ENCODE measurements at regions not wholly inside any gene's neighbourhood (a gene's known extent, or its start where the extent isn't known, plus 50 kb on each side); places are given as distances from the start of the nearest gene placed in this dataset.

DNA sequence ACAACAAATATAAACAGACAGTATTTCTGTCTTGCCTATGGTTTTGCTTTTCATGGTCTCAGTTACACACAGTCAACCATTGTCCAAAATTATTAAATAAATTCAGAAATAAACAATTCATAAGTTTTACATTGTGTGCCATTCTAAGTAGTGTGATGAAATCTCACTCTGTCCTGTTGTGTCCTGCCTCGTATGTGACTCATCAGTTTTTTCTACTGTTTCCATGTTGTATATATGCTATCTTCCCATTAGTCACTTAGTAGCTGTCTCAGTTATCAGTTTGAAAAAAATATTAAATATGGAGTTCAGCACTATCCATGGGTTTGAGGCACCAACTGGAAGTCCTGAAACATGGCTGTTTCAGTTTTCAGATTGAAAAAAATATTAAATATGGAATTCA is 282.4 kb upstream of the GRM7 start:
- TF ChIP-seq, protein P1, sequence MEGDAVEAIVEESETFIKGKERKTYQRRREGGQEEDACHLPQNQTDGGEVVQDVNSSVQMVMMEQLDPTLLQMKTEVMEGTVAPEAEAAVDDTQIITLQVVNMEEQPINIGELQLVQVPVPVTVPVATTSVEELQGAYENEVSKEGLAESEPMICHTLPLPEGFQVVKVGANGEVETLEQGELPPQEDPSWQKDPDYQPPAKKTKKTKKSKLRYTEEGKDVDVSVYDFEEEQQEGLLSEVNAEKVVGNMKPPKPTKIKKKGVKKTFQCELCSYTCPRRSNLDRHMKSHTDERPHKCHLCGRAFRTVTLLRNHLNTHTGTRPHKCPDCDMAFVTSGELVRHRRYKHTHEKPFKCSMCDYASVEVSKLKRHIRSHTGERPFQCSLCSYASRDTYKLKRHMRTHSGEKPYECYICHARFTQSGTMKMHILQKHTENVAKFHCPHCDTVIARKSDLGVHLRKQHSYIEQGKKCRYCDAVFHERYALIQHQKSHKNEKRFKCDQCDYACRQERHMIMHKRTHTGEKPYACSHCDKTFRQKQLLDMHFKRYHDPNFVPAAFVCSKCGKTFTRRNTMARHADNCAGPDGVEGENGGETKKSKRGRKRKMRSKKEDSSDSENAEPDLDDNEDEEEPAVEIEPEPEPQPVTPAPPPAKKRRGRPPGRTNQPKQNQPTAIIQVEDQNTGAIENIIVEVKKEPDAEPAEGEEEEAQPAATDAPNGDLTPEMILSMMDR (IDR thresholded peaks at IDR 0.05; ENCODE audit: borderline replicate concordance, extremely low read depth, low read length, poor library complexity, severe bottlenecking) = no peak
- TF ChIP-seq EZH2 (IDR thresholded peaks at IDR 0.05; ENCODE audit: borderline replicate concordance, low read depth, low read length, severe bottlenecking) = no peak

All from DND-41 (cell line).